GM18861 (cell line): ENCODE measurements at regions not wholly inside any gene's neighbourhood (a gene's known extent, or its start where the extent isn't known, plus 50 kb on each side); places are given as distances from the start of the nearest gene placed in this dataset.
A peak's percentile ranks its signal among the peaks of the same experiment; 100 is the strongest.

ENCODE experiments used
- ATAC-seq: cut with Tn5 transposase; IDR thresholded peaks from one replicate; pipeline ENCODE4 v1.9.1; 2021; ENCODE audit not compliant: unreplicated experiment

GRCh38 chr2:74735009-74735408 is 81.0 kb downstream of the SEMA4F start:
- ATAC-seq, result no peak

DNA sequence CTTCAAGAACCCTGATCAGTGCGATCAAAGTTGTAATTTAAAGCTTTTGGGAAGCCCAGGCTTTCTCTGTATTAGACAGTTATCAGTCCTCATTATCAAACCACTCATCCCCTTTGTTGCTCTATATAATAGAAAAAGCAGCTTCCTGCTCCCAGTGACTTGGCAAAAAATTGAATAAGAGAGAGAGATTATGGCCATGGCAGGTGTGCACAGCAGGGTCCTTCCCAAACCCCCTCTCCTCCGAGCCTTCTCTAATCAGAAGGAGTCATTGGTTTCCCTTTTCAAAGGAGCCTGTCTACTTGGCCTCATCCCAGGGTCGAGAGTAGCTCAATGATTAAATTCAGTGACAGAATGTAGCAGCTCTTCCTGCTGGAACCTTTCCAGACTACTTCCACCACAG is 81.5 kb downstream of the SEMA4F start:
- ATAC-seq, result no peak

DNA sequence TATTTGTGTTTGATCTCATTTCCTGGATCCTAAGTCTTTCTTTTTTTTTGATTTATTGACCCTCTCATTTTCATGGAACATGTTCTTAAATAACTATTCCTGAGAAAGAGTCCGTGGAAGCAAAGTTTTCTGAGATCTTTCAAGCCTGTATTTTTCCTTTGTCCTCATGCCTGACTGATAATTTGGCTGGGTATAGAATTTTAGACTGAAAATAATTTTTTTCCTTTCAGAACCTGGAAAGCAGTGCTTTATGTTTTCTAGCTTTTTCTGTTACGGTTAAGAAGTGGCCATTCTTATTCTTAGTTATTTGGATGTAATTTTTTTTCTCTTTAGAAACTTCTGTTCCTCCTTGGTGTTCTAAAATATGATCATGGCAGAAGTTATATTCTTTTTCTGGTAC is 82.5 kb downstream of the SEMA4F start:
- ATAC-seq, result no peak

GRCh38 chr2:74738586-74738985 is 84.5 kb downstream of the SEMA4F start:
- ATAC-seq, result no peak

- no peak for ATAC-seq
Observed at GRCh38 chr2:74739129-74739528, 85.1 kb downstream of the SEMA4F start.

DNA sequence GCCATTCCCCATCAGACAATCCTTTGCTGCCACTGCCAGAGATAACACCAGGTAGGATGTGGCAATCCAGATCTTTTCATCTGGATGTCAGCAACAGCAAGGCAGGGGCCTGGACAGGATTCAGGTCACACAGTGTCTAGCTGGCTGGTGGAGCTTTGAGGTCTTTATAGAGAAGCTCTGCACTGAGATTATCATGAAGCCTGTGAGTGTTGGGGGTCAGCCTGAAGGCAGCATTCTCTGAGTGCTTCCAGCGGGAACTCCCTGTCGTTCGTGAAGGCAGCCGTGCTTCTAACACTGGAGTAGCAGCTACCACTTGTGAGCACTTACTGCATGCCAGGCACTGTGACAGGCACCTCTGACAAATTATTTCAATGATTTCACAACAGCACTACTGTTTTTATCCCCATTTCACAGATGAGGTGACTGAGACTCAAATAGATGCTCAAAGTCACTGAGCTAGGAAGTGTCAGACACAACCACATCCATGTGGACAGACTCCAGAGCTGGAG is 85.7 kb downstream of the SEMA4F start:
- no peak for ATAC-seq

DNA sequence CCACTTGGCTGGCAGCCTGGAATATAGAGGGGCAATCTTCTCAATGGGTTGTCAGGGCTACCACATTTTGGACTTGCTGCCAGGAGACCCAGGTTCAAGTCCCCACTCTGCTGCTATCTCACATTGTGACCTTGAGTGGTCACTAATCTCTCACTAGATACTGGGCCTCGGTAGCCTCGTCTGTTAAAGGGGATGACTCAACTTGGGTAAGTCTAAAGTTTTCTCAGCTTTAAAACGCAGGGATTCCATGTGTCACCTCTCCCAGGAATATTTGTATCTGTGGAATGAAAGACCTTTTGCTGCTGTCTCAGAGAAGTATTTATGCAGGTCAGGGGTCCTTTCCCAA is 86.3 kb downstream of the SEMA4F start:
- no peak for ATAC-seq

GRCh38 chr2:74740741-74741431 is 86.8 kb downstream of the SEMA4F start:
- ATAC-seq, result no peak

DNA sequence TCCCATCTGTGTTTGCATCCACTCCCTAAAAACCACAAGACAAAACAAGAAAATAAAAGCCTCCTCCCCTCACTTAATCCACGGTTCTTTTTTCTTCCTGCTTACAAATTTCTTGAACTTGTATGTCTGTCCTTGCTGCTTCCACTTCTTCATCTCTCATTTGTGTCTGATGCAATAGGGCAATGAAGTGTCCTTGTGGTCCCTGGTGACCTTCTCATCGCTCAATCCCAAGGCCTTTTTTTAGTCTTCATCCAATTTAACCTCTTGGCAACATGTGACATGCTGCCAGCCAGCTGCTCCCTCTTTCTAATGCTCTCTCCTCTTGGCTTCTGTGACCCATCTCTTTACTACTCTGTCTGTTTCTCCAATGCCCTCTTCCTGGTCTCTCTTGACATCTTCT is 87.6 kb downstream of the SEMA4F start:
- no peak for ATAC-seq

DNA sequence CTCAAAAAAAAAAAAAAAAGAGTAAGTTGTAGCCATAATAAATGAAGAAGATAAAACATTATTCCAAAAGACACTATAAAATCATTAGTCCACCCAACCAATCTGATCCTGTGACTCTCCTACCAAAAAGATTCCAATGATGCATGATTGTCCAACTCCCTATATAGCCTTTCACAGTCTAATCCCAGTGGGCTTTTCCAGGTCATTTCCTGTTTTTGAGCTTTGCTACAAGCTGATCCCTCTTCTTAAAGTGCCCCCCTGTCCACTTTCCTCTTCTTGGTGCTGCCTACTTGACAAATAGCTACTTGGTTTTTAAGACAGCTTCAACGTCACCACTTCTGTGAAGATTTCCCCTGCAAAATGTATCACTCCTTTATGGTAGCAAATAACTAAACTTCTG is 88.4 kb downstream of the SEMA4F start:
- no peak for ATAC-seq

DNA sequence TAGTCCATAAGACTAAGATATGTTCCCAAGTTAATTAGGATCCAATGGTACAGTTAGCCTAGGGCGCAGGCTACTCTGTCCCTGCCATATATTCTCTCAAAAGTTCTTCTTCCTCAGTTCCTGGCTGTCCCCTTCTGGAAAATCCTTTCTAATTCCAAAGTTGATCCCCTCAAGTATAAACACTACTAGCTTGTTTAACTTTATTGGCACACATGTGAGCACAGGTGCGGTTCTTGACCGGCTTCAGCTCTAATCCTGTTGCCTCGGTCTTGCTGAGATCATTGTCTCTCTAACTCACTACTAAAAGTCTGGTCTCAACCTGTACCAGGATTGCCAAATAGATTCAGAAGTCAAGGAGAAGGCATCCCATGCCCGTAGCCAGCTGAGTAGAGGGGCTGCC is 89.0 kb downstream of the SEMA4F start:
- ATAC-seq, result no peak

GRCh38 chr2:74743778-74744177 is 89.7 kb downstream of the SEMA4F start:
- ATAC-seq, result no peak

- no peak for ATAC-seq
Observed at GRCh38 chr2:74744731-74745515, 89.0 kb upstream of the HK2 start.

DNA sequence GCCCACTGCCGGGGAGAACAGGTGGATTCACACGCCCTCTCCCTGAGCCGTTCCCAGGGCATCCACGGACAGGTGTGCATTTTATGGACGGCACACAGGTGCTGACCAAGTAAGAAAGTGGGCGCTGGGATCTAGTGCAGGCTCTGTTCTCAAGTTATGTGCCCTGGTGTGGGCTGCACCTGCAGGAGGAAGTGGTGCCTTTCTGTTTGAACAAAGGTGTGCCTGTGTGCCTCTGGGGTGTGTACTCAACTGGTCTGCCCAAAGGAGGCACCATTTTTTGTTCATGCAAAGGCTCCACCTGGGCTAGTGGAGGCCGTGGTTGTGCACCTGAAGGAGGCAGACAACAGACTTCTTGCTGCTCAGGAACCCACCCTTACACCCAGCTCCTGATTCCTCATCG is 88.2 kb upstream of the HK2 start:
- no peak for ATAC-seq

GRCh38 chr2:74746480-74746879 is 87.4 kb upstream of the HK2 start:
- ATAC-seq, result no peak

- no peak for ATAC-seq
Observed at GRCh38 chr2:74747411-74748080, 86.4 kb upstream of the HK2 start.

DNA sequence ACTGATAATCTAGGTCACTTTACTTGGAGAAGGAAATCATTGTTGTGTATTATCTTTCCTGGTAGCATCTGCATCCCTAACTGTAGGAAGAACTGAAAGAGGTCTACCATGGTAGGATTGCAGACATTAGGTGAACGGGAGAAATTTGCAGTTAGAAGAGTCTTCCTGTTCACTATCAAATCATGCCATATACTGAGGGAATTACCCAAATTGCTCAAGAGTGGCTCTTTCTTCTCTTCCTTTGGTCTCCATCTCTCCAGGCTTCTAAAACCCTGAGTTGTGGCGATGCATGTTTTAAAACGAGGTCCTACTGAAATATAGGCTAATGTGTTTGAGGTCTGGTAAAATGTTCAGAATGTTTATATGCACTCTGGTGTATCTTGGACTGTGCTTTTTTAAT is 85.3 kb upstream of the HK2 start:
- no peak for ATAC-seq

DNA sequence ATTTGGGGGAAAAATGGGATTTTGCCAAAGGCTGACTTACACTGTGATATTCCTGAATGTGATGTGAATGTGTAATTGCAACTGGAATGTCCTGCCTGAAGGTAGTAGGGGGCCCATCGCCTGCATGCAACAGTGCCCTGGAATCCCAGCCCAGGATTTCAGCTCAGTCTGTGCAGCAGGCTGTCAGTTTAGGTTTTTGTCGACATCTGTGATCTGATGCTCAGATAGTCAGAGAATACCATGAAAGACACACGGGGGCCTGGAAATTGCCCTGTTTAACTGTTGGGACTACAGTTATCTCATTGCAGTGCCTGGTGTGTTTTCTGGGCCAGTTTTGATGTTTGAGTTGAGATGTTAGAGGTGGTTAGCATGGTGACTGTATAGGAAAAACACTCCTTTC is 84.5 kb upstream of the HK2 start:
- no peak for ATAC-seq

DNA sequence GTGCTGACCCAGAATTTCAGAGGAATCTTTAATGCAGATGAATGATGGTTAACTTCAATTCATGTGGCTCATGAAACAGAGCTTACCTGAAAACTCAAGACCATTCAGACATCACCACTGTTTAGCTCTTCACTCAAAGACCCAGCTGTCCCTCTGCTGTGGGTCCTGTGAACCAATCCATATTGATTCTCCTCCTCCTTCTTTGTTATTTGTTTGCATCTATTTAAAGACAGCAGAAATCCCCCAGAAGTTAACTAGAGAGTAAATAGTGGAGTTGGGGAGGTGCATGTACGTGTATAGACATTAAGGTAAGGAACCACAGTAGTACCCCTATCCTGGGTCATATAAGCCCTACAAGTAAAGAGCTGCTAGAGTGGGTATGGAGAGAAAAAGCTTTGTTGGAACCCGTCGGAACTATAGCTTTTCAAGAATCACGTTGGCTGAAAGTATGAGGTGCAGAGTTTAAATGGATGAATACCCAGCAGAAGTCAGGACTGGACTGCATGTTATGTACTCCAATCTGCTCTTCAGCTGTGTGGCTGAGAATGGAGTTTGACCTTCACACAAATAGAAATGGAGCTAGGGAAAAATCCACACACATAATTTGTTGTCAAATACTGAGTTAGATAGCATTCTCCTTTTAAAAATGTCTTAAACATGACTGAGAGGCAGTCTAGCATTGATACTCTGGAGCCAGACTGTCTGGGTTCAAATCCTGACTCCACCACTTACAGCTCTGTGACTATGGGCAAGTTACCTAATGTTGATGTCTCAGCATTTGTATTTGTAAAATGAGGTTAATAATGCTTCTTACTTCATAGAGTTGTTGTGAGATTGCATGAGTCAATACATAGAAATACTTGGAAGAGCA is 81.7 kb upstream of the HK2 start:
- ATAC-seq, result no peak

DNA sequence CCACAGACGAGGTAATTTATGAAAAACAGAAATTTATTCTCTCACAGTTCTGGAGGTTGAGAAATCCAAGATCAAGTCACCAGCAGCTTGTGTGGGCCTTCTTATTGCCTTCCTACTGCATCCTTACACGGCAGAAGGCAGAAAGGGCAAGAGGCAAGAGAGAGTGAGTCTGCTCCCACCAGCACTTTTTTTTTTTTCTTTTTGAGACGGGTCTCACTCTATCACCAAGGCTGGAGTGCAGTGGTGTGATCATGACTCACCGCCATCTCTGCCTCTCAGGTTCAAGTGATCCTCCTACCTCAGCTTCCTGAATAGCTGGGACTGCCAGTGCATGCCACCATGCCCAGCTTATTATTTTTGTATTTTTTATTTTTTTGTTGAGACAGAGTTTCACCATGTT is 78.5 kb upstream of the HK2 start:
- no peak for ATAC-seq

DNA sequence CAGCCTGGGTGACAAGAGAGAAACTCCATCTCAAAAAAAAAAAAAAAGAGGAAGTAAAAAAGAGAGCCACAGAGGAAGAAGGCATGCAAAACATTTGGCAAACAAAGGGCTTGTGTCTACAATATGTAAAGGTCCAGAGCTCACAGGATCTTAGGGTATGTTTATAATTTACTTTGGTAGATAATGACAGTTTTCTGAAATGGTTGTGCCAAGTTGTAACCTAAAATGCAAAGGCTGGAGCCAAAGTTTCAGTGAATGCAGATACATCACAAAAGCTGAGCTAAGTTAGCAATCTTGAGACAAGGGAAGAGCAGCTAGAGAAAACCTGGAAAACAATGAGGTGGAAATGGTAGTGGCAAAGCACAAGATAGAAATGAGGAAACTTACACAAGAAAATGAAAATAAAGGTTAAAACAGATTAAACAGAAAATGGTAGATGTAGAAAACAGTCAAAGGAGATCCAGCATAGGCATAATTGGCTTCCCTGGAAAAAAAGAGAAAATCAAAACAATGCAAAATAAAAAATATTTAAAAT is 77.5 kb upstream of the HK2 start:
- ATAC-seq, result peak; percentile 62
